SK-N-SH treated with all-trans-retinoic acid at 6 μM for 48 hours (cell line): ENCODE measurements at regions not wholly inside any gene's neighbourhood (a gene's known extent, or its start where the extent isn't known, plus 50 kb on each side); places are given as distances from the start of the nearest gene placed in this dataset.

Source experiments
- ARNTL ChIP-seq: fragments of 450-650 bp; formaldehyde crosslinking; IDR thresholded peaks from 2 replicates; pipeline ENCODE4 v1.5.0; 2020; ENCODE audit warnings: low read depth, mild to moderate bottlenecking, moderate library complexity, borderline replicate concordance
- CSDC2 ChIP-seq: fragments of 250-450 bp; sonication (Bioruptor Pico); IDR thresholded peaks from 2 replicates; pipeline ENCODE4 v1.5.0; 2020; ENCODE audit warnings: mild to moderate bottlenecking, moderate library complexity
- GLIS3 ChIP-seq: fragments of 250-450 bp; sonication (Bioruptor Pico); IDR thresholded peaks from 2 replicates; pipeline ENCODE4 v1.5.0; 2020; ENCODE audit warnings: mild to moderate bottlenecking, moderate library complexity
- TSHZ2 ChIP-seq: fragments of 250-450 bp; sonication (Bioruptor Pico); IDR thresholded peaks from 2 replicates; pipeline ENCODE4 v1.5.0; 2020; ENCODE audit warnings: mild to moderate bottlenecking, moderate library complexity
- ZFP30 ChIP-seq: fragments of 450-650 bp; formaldehyde crosslinking; IDR thresholded peaks from 2 replicates; pipeline ENCODE4 v1.5.0; 2022; ENCODE audit warnings: mild to moderate bottlenecking, moderate library complexity
- ZNF70 ChIP-seq: fragments of 450-650 bp; formaldehyde crosslinking; IDR thresholded peaks from 2 replicates; pipeline ENCODE4 v1.5.0; 2020; ENCODE audit warnings: mild to moderate bottlenecking, moderate library complexity

GRCh38 chr4:98744372-98745150 is 86.2 kb upstream of the TSPAN5 start:
- no peak for TF ChIP-seq ARNTL (CRISPR knock-in tag)
- no peak for TF ChIP-seq ZFP30 (CRISPR knock-in tag)
- no peak for TF ChIP-seq ZNF70 (CRISPR knock-in tag)
- TF ChIP-seq CSDC2 (CRISPR knock-in tag), result no peak
- no peak for TF ChIP-seq TSHZ2
- TF ChIP-seq GLIS3 (CRISPR knock-in tag), result no peak
